Fibroblast of peridontal ligament (primary cell): ENCODE measurements at regions not wholly inside any gene's neighbourhood (a gene's known extent, or its start where the extent isn't known, plus 50 kb on each side); places are given as distances from the start of the nearest gene placed in this dataset.
"Not testable (repeated sequence)": the region's sequence is repeated elsewhere in the genome, so short reads cannot be mapped to it uniquely, and the experiment has no call there.

Experiments used
- DNase-seq: peaks from one replicate; pipeline ENCODE4 v3.0.0-alpha.2; 2010; ENCODE audit errors: extremely low read depth

DNA sequence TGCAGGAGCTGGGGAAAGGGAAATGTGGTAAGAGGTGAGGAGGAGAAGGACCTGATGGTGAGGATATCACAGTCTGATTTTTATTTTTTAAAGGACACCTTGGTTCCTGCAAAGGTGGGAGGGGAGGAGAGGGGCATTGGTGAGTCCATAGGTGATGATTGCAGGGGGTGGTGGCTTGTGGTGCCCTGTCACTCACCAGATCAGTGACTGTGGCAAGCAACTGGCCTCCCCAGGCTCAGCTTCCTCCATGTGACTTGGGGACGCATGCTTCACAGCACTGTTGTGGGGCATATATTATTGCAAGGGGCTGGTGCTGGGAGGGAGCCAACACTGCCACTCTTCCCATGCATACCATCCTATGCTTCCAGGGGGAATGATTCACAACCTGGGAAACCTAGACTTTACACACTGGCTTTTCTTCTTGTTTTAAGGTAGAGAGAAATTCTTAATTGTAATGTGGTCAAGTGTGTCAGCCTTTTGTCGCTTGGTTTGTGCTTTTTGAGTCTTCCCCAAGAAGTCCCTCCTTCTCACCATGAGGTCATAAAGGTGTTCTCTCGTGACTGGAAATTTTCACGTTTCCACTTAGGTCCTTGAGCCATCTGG lies 106.8 kb upstream of the PLGLB2 start:
- DNase-seq: not testable (repeated sequence)

DNA sequence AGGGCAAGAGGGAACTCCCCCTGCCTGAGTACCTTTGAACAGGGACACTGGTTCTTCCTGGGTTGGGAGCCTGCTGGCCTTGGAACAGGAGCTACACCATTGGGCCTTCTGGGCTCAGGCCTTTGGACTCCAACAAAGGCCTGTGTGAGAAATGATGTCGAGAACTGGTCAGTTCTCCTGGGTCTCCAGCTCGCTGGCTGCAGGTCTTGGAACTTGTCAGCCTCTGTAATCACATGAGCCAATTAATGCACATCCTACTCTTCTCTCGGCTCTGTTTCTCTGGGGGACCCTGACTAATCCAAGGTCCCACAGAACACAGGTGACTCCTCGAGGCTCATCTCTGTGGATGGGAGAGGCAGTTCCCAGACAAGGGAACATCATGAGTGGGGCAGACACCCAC lies 104.7 kb upstream of the PLGLB2 start:
- DNase-seq: not testable (repeated sequence)

DNA sequence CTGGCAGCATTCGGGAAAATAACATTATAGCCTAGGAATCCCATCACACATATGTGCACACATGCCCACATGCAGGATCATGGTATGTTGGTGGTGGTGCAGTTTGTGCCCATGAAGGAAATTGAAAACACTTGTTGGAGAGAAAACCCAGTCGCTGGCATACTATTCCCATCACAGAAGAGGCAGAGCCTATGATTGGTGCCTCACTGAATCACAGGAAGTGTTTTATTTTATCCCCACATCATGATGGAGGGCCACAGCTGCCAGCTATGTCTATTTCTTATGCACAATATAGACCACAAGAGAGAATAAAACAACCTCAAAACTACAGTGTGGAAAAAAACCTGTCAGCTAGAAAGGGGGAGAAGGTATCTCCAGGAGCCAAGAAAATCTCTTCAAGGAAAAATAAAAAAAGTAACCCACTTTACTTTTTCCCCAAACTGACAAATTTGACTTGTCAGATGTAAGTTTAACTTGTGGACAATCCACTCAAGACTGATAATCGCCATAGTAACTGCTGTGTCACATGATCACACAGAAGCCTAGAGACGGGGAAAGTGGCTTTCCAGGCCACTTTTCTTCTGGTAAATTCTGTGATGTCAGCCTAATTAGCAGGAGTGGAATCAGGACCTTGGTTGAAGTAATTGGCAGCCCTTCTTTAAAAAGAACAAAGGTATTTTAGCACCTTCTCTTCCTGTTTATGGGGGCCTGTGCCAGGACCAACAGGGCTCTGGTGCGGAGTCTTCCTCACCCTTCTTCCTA lies 100.0 kb upstream of the PLGLB2 start:
- DNase-seq: peak; percentile 8

DNA sequence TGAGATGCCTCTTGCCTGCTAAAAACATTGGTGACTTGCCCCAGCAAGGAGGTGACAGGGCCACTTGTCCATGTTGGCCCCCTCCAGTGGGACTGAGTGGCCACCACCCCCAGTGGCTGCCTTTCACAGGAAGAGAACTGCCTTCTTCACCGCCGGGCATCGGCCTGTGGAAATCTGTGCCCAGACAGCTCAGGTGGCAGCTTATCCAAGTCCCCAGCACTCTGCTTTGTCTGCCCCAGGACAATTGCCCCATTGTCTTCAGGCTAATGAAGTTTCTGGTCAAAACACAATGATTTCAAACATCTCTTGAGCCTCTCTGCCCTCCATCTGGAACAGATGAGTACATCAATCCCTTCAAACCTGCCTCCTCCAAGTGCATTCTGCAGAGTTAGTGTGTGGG lies 99.1 kb upstream of the PLGLB2 start:
- DNase-seq: not testable (repeated sequence)

DNA sequence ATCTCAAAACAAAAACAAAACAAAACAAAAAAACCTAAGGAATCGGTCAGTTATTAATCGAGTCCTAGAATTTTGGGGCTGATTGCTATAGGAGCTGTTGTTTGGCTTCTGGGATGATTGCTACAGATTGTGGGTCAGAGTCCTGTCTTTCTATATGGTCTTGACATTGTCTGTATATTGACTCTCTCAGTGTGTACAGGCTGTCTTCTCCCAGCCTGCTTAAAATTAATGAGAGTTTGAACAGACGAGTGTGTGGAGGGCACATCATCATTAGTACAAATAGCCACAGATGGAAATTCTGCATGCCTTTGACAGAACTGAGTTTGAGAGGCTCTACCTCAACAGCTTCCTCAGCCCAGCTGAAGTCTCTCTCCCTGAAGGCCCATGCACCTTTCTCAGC lies 98.0 kb upstream of the PLGLB2 start:
- not testable (repeated sequence) for DNase-seq

DNA sequence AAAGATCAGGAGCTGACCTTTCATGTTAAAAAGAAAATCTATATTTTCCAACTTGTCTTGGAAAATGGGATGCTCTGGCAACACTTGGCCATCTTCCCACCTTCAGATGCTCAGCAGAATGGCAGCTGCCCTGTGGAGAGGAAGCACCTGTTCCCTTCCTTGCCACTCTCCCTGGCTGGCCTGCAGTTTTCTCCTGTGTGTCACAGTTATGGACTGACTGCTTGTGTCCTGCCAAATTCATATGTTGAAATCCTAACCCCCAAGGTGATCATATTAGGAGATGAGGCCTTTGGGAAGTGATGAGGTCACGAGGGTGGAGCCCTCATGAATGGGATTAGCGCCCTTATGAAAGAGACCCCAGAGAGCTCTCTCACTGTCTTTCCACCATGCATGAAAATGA lies 97.0 kb upstream of the PLGLB2 start:
- DNase-seq: not testable (repeated sequence)

DNA sequence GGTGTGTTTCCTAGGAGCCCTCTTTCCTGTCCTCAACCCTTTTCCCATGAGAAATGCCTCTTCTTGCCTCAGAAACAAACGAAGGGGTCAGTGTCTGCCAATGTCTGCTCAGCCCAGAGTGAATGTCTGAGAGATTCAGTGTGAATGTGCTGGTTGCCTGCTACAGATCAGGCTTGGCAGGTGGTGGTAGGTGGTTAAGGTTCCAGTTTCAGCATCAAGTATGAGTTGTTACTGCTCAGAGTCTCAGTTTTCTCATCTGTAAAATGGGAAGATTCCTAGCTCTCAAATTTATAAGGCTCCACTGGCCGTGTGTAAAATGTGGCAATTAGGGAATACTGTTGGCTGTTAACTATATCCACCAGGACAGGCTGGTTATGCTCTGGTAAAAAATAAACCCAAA lies 96.3 kb upstream of the PLGLB2 start:
- DNase-seq: not testable (repeated sequence)

DNA sequence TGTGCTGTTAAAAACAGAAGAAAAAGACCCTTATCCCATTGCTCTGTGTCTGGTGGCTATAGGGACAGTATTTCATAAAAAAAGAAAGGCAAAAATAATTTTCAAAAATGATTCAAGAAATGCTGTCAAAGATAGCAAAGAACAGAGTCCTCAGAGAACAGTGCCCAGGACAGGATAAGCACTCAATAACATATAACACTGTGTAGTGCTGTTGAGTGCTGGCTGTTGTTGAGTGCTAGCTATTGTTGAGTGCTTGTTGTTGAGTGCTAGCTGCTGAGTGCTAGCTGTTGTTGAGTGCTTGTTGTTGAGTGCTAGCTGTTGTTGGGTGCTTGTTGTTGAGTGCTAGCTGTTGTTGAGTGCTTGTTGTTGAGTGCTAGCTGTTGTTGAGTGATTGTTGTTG lies 94.5 kb upstream of the PLGLB2 start:
- not testable (repeated sequence) for DNase-seq

DNA sequence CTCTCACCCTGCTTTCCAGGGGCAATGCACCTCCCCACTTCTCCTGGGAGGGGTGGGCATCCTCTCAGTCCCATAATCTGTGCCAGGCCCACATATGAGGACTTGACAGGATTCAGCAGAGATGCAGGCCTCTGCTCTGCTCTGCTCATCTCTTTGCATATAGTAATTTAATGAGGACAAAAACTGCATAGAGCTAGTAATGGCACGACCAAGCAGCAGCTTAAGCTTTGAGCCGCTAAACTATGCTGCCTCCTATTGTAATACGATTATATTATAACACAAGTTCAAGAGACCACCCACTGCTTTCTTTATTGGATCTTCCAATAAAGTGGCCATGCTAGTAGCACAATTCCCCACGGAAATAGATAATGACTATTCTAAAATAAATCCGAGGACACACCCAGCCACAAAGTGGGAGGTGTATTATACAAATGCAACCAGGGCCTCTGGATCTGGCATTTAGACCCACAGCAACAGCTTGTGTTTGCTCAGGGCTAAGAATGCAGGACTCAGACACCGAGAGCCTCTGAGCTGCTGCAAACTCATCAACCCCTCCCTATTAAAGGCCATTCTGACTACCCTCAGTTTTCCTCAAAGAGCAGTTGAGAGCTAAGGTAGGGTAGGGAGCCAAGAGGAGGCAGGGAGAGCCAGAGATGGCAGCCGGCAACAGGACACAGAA lies 93.6 kb upstream of the PLGLB2 start:
- not testable (repeated sequence) for DNase-seq

DNA sequence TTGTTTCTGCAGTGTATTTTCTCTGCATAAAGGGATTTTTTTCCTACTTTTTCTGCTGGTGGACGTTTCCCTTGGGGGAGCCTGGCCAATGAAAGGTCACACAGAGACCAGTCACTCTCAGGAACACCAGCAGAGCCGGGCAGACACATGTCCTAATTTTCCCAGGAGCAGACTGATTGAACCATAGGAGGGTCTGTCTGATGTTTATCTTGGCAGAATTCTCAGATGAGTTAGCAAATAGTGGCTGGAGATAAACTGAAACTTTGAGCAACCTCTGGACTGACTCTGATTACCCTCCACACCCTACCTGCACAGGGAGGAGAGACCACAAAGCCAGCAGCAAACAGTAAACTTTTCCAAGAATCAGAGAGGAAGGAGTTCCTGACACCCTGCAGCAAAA lies 90.0 kb upstream of the PLGLB2 start:
- DNase-seq: not testable (repeated sequence)

DNA sequence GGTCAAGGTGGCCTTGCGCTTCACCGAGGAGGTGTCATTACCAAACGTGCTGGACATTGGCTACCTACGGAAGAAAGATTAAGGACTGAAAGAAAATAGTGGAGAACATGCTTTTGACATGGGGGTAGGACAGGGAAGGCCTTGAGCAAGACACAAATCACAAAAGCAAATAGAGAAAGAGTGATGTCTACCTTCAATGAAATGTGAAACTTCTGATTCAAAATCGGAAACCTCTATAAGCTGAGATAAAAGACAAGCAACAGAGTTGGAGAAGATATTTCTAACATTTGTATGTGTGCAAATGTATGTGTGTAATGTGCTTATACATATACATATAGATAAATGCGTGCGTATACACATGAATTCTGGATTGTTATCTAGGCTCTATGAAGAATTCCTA lies 89.5 kb upstream of the PLGLB2 start:
- not testable (repeated sequence) for DNase-seq

DNA sequence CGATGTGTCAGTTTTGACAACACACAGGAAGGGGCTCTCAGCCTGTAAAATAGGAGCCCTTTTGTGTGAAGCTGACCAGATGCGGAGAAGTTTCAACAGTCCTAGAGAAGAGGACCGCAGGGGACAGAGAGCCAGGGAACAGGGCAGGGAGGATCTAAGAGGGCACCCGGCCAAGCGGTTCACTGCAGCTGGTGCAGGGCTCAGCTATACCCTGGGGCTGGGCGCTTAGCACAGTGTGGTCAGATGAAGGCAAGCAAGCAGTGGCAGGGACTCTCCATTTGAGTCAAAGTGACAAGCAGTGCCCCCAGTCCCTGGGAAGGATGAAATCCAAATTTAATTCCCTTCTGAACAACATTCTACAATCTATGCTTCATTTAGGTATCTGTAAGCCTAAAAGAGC lies 88.9 kb upstream of the PLGLB2 start:
- DNase-seq: not testable (repeated sequence)

DNA sequence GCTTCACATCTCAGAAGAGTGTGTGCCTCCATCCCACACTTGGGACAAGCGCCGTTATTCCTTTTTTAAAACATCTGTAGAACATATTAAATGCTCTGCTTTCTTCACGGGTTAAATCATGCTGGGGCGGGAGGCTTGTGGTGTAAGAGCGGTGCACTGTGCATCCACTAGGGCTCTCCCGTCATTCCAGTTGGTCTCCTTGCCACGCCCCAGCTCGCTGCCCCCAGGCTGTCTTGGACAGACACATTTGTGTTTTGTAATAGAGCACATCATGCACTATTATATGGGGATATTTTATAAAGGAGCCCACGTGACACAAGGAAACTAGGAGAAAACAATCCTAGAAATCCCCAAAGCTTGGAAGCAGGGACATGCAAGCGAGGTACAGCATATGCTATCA lies 87.7 kb upstream of the PLGLB2 start:
- not testable (repeated sequence) for DNase-seq

DNA sequence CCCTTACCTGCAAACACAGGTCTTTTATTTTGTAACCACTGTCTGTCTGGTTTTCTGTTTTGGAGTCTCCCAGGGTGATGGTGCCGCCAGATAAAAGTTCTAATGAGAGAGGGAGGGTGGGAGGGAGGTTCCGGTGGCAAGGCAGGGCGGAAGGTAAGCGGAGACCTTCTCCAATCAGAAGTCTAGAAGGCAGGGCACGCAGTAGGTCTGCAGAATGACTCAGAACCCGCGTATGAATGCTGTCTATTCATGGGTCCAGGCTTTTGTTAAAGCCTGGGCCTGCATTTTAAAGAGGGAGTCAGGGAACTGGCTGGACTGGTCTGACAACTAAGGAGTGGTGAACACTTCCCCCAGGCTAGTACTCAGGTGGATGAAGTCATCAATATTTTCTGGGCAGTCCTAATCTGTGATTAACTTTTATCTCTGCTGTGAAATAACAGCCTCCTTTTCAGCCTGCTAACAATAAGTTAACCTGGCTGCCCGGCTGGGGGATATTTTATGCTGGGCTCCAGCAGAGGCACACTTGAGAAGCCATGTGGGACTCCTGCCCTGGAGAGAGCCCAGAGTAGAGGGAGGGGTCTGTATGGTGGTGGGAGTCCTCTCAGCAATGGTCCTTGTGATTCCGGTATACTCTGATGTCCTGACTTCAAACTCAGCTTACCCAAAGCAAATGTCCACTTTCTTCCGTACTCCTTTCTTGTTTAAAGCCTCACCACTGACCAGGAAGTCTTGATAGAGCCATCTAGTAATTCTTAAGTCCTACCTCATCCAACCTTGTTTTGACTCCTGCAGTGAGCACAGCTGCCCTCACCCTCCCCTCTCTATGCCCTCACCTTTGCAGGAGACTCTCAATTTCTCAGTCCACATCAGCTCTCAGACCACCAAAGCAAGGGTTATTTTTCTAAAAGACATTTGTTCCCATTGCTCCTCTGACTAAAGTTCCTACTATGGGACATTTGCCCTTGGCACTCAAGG lies 85.3 kb upstream of the PLGLB2 start:
- DNase-seq: not testable (repeated sequence)

DNA sequence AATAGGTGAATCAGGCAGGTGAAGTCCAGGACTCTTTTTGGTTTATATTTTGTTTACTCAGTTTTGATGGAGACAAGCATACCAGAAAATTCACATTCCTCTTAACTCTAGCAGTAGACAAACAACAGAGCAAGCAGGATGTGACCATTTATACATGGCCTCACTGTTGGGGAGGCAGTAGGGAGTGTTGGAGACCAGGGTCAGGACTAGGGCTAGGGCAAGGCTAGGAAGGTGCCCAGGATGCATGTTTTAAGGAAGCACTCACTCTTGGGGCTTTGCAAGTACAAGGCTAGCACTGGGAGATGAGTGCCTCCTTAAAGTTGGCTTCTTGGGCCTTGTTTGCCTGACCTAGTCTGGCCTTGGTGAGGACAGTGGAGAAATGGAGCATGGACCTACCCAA lies 84.5 kb upstream of the PLGLB2 start:
- not testable (repeated sequence) for DNase-seq

DNA sequence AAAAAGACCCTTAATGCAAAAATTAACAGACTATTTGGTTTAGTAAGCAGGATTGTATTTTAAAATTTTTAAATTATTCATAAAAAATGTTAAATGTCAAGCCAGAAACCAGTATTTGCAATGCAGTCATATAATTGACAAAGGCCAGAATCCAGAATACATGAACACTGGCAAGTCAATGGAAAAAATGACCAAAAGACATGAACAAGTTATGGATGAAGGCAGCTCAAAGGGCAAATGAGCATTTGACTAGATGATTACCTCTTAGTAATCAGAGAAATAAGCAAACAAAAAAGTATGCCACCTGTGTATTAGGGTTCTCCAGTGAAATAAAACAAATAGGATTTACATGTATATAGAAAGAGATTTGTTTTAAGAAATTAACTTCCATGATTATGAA lies 80.9 kb upstream of the PLGLB2 start:
- DNase-seq: not testable (repeated sequence)

DNA sequence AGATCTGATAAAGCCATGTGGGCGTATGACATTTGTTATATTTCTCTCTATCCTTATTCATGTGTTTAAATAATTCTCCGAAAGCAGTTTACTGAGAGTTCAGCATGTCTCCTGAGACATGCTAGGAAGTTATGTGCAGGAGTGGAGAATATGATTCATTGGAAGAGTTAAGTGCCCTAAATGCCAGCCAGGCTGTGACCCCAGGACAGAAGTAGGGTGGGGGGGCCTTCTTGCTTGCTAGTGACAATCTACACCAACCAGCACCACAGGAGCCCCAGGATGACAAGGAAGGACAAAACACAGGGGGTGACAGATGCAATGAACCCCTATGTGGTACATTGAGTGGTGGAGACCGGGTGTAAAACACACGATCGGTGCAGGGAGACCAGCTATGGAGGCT lies 79.5 kb upstream of the PLGLB2 start:
- DNase-seq: not testable (repeated sequence)

DNA sequence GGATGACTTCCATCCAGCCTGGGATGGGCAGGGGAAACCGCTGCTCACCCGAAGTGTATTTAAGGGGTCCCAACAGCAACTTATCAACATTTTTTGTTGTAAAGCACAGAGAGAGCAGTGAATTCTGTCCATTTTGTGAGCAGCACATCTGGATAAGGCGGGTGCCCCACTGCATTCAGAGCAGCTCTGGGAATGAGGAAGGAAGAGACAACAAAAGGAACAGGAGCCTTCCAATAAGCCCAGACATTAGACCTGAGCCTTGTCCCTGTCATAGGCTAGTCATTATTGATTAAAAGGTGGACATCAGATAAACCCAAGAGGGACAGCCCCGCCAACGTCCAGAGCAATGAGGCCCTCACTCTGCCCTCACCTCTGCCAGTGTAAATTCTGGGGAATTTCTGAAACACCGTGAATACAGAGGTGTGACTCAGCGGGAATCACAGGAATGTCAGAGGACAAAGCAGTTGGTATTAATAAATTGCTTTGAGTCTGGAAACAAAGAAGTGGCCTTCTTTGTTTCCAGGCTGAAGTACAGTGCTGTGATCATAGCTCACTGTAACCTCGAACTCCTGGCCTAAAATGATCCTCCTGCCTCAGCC lies 78.2 kb upstream of the PLGLB2 start:
- not testable (repeated sequence) for DNase-seq

DNA sequence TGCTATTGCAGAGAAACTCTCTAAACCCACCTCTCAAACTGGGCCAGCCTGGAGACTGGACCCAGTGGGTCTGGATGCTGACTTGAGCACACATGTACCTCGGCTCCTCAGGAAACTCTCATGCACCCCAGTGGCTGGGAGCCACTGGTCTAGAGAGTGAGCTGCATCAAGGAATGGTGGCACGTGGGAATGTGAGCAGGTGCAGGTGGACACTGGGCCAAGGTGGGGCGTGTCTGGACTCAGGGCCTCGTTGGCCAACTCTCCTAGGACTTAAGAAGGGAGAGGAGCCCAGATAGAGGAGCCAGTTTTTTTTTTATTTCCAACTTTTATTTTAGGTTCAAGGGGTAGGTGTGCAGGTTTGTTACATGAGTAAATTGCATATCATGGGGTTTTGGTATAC lies 75.5 kb upstream of the PLGLB2 start:
- DNase-seq: not testable (repeated sequence)

DNA sequence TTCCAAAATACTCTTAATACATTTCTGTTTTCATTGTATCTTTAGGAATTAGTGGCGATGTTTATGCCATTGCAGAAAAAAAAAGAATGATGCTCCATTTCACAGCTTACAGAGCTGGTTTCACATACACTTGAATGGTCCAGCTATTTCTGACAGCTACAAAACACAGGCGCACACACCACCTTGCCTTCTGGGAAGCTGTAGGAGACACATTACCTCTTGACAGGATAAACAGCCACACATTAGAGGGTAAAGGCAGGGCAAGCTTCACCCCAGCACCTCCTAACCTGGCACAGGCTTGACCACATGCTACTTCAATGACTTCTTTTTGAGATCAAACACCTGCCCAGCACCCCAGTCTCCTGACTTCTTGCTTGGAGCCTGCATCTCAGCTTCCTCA lies 73.2 kb upstream of the PLGLB2 start:
- not testable (repeated sequence) for DNase-seq

DNA sequence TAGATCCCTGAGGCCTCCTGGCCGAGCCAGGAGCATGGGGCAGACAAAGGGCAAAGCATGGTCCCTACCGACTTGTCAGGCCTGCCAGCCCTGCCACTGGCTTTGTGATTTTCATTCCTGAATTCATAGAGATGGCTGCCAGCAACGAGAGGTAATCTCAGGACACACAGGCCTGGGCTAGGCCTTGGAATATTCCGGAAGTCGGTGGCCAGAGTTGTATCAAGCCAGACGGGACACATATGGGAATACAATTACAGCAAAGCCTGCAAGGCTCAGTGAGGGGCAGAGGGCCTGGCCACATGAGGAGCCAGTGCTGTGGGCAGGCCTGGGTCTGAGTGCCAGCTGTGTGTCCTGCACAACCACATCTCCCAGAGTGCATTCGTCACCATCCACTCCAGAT lies 72.4 kb upstream of the PLGLB2 start:
- not testable (repeated sequence) for DNase-seq
